Activated T-cell treated with anti-CD3 and anti-CD28 coated beads, Interleukin-2, amount 50 U/mL, for 48 hours (primary cell): ENCODE measurements at regions not wholly inside any gene's neighbourhood (a gene's known extent, or its start where the extent isn't known, plus 50 kb on each side); places are given as distances from the start of the nearest gene placed in this dataset.
"Not testable (repeated sequence)": the region's sequence is repeated elsewhere in the genome, so short reads cannot be mapped to it uniquely, and the experiment has no call there.

Experiments
- DNase-seq, 2 experiments: peaks; one replicate each; pipeline ENCODE4 v3.0.0-alpha.2; 2020

DNA sequence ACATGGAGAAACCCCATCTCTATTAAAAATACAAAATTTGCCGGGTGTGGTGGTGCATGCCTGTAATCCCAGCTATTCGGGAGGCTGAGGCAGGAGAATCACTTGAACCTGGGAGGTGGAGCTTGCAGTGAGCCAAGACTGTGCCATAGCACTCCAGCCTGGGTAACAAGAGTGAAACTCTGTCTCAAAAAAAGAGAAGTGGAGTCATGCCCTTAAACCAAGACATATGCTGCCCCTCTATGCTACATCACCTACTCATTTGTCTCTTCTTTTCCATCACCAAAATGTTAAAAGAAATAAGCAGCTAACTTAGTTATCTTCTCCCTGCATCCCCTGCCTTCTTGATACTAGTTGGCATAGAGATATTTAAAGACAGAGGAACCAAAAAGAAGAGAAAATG is 63.4 kb upstream of the RBPJ start:
- DNase-seq: not testable (repeated sequence)

DNA sequence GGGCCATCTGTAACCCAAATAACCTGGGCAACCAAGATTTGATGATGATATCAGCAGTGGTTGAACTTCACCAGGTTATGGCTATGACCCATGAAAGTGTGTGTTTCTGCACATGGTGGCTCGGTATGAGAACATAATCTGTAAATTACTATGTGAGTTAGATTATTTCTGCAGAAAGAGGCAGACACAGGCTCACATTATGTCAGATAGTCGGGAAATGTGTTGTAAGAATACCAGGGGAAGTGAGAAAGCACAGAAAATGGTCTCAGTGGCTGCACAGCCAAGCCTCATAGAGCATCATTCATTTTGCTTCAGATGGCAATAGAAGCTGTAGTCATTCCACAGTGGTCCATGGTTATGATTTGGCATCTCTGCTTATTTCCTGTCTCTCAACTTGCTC is 63.0 kb upstream of the RBPJ start:
- no peak for DNase-seq

DNA sequence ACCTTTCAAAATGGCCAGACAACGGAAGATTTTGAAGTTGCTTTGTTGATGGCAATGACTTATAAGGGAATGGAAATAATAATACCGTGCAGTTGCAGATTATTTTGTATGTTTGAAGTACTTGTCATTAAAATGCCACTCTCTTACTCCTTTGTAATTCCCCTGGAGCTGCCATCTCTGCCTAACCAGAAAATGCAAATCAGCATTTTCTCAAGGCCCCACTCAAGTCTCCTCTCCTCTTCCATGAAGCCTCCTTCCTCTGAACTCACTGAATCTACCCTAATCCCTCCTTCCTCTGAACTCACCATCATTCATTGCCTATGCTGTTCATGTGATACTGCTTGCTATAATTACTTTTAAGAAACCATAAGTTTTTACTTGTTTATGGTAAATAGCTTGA is 60.2 kb upstream of the RBPJ start:
- no peak for DNase-seq

DNA sequence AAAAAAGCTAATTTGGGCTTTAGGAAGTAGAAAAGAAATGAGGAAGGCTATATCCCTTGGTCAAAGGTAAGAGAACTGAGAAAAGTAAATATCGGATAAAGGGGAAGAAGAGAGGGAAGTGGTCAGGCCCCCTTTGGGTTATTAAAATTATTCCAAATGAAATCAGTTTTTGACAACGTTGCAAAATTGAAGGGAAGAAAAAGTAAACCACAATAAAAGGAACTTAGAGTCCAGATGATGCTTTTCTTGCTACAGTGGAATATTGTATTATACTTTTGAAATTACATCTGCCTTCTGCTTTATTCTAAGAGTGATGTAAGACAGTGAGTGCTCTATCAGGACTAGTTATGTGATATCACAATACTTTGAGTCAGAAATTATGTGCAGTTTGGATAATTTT is 59.4 kb upstream of the RBPJ start:
- no peak for DNase-seq

DNA sequence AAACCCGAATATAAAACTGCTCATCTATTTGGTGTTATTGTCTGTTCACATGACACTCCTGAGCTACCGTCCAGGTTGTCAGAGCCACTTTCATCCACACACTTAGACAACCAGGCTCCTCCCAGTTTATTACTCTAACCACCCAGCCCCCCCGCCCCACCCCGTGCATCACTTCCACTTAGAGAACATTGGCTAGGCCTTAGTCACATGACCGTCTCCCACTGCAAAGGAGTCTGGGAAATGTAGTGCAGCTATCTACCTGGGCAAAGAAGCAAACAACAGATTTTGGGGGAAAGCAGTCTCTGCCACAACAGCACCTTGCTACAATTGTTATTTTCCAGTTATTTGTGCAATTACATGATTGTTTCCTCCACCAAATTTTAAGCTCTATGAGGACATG is 57.6 kb upstream of the RBPJ start:
- DNase-seq: no peak

DNA sequence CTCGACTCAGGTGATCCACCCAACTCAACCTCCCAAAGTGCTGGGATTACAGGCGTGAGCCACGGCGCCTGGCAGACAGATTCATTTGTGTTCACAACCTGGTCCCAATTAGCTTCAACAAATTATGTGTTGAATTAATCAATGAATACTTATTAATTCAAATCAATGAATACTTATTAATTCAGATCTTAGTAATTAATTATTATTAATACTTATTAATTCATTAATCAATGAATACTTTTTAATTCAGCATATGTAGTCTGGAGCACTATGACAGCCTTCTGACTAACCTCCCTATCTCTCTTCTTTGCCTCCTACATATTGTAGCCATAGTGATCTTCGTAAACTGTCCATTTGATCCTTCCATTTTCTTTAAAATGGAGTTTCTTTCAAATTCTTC is 56.7 kb upstream of the RBPJ start:
- DNase-seq: no peak

DNA sequence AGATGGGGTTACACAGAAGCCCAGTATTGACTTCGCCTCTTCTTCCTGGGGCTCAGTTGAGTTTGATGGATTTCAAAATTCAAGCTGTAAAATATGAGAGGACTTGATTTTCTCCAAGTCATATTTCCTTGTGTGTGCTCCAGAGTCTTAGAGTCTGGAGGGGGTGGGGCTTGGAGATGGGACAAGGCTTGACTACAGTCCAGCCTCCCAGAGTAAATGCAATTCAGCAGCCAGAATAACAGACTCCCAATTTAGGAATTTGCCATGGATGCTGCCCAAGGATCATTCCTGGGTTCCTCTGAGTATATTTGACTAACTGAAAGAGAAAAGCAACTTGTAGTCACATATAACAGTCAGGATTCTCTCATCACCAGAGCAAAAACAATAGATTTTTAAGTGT is 53.7 kb upstream of the RBPJ start:
- DNase-seq: no peak

DNA sequence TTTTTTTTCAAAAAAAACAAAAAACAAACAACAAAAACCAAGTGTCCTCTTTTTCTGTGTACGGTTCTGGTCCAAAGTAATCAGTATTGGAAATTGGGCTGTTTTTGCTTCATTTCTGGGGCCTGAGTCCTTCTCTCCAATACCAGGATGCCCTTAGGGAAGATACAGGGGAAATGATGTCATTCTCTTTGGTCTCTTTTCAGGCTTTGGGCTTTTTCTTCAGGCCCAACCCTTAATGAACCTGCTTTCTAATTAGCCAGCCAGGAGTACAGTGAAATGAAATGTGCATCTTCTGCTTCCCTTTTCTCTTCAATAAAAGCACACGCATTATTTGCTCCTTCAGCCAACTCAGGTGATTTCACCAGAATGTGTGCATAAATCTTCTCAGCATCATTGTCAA is 52.6 kb upstream of the RBPJ start:
- DNase-seq: no peak

DNA sequence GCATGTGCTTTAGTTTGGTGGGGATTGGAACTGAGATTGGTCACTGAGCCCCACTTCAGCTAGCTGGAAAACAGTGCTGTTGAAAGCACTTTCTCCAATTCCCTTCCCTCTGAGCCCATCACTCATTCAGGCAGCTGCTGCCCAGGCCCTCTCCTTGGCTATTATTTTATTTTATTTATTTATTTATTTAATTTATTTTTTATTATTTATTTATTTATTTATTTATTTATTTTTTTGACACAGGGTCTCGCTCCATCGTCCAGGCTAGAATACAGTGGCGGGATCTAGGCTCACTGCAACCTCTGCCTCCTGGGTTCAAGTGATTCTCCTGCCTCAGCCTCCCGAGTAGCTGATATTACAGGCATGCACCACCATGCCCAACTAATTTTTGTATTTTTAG is 51.8 kb upstream of the RBPJ start:
- no peak for DNase-seq
